CD4-positive, alpha-beta T cell treated with Interleukin-15 for 4 hours (primary cell): ENCODE measurements at regions not wholly inside any gene's neighbourhood (a gene's known extent, or its start where the extent isn't known, plus 50 kb on each side); places are given as distances from the start of the nearest gene placed in this dataset.
"Not testable (repeated sequence)": the region's sequence is repeated elsewhere in the genome, so short reads cannot be mapped to it uniquely, and the experiment has no call there.

Experiments
- DNase-seq: peaks from one replicate; pipeline ENCODE4 v3.0.0-alpha.2; 2020; ENCODE audit warnings: low spot score

DNA sequence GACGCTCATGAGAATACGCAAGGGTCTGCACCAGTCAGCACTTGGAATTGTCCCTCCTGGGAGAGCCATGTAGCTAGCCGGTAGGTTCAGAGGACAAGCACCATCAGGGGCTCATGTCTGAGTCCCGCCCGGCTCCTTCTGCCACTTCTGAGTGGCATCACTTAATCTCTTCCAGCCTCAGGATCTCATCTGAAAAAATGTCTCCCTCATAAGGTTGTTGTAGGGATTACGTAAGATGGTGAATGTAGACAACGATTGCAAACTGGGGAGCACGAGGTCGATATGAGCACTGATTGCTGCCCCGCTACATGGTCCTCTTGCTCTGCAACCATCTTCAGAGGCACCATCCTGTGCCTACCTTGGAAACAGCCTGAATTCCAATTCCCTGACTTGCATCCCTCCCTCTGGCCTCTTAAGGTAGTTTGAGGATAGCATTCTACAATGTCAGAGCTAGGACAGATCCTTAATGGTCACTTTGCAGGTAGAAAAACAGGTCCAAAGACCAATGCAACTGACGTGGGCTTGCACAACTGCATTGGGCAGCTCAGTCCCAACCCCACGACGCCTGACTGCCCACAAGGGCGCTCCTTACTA, 115.8 kb upstream of the TMEM45B start:
- no peak for DNase-seq

DNA sequence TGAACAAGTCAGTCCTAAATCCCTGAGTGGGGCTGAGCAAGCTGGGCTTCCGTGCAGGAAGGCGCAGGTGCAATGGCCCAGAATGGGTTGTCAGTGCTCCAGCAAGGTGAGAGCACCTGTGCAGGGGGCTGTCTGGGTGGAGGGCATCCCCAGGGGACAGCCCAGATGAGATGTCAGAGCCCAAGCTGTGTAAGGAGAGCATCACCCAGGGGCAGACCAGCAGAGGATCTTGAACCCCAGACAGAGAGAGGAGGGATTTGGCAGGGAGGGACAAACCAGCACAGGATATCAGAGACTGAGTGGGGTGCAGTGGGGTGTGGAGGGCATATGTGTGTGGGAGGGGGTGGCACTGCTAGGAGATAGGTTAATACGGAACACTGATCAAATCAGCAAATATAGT, 114.9 kb upstream of the TMEM45B start:
- no peak for DNase-seq

DNA sequence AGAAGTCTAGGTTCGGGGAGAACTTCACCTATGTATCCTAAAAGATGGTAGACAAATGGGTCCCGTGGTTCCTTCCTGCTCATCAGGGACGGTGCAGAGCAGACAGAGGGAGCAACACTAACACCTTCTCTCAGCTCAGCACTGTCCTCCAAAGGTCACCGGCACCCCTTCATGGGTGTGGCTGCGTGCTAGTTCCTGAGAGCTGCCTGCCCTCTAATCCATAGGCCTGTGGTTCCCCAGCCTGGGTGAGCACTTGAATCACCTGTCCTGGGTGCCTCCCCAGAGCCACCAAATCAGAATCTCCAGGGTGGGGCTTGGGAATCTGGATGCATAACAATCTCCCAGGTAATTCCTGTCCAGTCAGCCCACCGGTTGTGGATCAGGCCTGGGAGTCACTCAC, 113.9 kb upstream of the TMEM45B start:
- DNase-seq: no peak

DNA sequence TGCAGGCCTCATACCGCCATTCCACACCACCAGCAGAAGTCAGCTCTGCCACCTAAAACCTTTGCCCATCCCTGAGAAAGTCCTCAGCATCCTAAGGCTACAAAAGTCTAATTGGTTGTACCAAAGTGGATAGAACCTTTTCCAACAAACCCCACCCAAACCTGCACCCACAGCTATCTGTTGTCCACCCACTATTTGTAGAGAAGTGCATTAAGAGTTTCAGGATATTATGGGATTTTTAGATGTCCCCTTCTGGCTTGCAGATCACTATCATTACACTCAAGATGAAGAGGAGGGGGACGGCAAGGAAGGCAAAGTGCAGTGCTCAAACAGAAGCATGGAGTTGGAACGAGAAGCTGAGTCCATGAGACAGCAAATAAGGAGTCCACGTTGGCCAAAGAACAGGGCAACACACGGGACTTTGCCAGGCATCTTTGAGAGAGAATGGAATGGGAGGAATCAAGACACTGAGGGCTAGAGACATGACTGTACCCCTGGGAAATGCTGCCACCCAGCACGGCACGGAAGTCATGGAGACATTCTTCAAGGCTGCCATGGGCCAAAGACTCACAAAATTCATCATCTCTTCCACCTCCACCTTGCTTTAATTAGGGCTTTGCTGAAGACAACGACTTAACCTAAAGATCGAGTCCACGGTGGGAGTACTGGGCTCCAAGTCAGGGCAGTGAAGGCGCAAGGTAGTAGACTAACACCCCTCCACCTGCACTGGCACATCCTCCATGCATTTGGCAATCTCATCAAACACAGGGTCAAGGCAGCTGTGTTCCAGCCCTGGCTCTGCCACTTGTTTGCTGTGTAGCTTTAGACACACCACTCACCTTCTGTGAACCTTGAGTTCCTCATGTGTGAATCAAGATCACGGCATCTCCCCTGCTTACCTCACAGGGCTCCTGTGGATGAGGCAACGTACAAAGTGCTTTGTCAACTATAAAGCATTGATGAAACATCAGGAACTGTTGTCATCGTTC, 112.9 kb upstream of the TMEM45B start:
- no peak for DNase-seq

DNA sequence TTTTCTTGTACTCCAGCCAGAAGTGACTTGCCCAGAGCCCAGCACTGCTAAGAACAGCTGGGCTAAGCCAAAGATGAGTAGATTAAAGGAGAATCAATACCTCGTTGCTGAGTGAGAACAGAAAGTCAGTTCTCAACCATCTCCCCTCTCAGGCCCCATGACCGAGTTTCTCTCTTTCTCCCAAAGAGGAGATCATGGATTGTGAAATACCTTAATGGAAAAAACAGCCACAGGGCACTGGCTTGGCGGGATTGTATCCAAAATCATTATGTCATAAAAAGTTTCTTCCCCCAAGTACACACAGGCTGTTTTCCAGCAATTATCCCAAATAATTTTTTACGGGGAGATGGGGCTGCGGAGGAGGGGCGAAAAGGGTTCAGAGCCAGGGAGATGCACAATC, 111.8 kb upstream of the TMEM45B start:
- DNase-seq: no peak

DNA sequence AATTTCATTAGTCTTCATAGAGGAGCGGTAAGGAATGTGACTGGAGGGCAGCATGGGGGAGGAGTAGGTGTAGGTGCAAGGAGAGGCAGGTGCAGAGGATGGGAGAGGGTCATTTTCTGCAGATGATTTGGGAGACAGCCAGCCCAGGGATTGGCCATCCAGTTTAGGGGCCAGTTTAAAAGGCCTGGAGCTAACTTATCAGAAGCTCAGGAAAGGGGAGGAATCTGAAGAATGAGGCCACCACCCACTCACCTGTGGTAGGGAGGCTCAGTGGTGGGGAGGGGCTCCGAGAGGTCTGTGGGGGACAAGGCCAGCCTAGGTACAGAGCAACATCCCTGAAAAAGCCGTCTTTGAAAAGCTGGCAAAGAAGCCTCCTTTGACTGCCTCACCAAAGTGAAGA, 110.8 kb upstream of the TMEM45B start:
- DNase-seq: no peak

DNA sequence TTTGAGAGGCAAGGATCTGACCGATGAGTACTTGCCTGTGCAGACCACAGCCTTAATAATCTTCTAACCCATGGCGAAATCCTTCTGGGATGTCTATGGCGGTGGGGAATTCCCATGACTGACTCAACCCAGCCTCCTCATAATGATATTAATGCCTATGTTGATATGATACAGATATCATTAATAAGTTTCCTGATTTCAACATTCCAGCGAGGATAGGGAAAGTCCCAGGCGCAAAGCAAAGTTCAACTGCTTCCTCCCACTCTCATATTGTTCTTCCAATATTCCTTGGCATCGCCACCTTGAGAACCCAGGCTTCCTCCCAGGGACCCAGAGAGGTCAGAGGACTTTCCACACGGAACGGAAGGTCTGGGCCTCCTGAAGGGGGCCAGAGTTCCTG, 110.3 kb upstream of the TMEM45B start:
- DNase-seq: no peak

DNA sequence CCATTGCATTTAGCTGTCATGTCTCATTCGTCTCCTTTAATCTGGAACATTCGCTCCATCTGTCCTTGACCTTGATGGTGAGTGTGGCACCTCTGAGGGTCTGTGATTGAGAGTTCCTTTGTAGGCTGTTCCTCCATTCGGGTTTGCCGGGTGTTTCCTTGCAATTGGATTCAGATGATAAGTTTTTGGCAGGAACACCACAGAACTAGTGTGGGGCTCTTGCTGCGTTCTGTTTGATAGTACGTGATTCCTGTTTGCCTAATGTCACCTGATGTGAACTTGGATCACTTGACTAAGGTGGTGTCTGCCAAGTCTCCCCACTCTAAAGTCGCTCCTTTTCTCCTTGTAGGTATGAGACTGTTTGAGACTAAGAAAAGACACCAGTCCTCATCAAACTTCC, 109.7 kb upstream of the TMEM45B start:
- DNase-seq: no peak

DNA sequence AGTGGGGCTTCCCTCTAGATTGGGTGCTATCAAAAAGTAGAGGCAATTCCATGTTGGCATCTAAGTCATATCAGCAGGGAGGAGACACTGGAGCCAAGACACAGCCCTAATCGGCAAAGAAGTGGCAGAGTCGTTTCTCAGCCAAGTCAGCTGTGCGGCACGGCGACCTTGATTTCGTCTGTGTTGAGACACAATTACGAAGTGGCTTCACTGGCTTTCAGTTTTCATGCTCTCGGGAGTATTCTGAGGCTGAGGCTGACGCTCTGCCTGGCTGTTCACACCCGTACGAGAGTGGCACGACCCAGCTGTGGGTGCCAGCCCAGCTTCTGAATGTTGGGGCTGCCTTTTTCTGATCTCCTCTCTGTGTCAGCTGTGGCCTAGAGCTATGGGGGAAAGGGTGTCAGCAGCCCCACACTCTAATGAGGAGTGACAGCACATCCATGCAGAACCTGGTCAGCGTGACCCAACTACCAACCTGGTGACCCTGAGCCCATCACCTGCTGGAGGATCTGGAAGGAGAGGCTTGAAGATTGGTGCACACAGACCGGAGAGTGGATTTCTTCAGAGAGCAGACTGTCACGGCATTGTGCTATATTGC, 105.7 kb upstream of the TMEM45B start:
- DNase-seq: no peak

DNA sequence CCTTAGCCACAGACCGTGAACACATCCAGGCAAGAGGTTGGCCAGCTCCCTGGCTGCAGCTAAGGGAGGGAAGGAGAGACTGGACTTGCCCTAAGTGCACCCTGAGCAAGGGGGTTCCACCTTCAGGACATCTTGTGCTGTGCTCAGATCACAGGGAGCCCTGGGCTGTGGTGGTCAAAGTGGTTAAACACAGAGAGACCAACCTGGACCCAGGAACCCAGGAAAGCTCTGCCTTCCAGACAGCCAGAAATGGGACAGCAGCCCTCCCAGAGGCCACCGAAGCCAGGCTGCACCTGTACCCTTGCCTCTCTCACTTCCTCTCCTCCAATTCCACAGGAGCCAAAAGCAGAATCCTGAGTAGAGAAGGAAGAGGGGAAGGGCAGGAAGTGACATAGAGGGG, 105.2 kb upstream of the TMEM45B start:
- no peak for DNase-seq

DNA sequence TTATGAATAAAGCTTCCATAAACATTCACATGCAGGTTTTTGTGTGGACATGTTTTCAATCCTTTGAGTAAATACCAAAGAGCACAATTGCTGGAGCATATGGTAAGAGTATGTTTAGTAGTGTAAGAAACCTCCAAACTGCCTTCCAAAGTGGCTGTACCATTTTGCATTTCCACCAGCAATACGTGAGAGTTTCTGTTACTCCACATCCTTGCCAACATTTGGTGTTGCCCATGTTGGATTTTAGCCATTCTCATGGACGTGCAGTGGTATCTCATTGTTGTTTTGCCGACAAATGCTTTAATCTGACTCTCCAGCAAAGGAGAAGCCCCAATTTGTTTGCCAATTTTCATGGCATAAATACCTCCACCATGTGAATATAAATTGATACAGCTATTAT, 103.9 kb upstream of the TMEM45B start:
- no peak for DNase-seq

DNA sequence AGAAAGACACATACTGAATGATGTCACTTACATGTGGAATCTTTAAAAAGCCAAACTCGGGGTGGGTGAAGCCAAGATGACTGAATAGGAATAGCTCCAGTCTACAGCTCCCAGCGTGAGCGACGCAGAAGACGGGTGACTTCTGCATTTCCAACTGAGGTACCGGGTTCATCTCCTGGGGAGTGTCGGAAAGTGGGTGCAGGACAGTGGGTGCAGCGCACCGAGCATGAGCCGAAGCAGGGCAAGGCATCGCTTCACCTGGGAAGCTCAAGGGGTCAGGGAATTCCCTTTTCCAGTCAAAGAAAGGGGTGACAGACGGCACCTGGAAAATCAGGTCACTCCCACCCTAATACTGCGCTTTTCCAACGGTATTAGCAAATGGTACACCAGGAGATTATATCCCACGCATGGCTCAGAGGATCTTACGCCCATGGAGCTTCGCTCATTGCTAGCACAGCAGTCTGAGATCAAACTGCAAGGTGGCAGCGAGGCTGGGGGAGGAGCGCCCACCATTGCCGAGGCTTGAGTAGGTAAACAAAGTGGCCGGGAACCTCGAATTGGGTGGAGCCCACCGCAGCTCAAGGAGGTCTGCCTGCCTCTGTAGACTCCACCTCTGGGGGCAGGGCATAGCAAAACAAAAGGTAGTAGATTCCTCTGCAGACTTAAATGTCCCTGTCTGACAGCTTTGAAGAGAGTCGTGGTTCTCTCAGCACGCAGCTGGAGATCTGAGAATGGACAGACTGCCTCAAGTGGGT, 103.0 kb upstream of the TMEM45B start:
- DNase-seq: not testable (repeated sequence)

DNA sequence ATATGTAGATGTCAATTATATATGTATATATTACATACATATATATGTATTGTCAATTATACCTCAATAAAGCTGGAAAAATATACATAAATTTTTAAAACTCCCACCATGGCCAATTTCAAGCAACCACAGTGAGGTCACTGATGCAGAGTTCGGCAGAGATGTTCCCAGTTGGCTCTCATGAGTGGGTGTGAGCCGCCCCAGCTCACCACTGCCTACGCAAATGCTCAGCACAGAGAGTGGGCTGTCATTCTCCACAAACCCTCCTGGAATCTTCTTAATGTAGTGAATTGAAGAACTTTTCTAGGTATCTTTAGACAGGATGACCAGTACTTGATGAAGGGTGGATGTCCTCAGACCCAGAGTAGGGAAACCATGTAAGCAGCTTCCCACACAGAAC, 96.6 kb upstream of the TMEM45B start:
- DNase-seq: no peak

DNA sequence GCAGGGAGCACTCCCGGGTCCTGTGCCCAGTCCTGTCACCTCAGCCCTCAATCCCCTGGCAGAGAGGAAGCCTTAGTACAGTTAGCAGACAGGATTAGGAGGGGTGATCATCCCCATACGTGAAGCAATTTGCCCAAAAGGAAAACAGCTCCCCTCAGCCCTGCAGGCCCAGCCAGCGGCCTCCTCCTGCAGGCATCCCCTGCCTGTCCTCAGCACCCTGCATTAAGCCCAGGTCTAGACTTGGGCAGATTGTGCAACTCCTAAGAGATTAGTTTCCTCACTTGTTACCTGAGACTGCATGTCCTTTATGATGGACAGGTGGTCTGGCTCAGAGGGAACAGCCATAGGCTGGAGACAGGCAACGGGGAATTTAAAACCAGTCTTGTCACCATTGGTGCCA, 95.5 kb upstream of the TMEM45B start:
- DNase-seq: no peak

DNA sequence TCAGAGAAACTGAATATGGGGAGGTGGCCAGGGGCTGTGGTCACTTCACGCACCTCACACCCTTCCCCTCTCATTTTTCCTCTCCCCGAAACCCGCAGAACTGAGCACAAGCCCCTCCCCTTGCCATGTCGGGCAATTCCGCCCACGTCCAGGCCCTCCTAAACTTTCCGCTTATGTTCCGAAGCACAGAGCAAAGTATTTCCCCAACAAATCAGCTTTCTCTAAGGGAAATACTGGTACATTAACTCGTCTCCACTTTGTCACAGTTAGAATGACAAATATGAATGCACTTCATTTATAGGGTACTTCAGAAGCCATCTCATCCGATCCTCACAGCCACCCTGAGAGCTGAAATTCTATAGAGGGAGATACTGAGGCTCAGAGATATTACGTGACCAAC, 94.7 kb upstream of the TMEM45B start:
- DNase-seq: no peak

DNA sequence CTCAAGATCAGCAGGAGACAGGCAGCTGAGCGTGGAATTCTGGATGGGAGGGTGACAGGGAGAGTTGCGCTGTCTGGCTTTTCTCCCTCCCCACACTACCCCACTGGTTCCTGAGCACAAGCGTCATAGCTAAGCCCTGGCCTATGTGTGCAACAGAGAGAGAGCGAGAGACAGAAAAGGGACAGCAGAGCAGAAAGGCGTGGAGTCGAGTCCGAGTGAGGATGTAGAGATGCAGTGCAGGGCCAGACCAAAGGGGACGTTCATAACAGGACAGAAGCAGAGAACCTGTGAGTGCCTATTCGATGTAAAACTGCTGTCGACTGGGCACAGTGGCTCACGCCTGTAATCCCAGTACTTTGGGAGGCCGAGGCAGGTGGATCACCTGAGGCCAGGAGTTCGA, 94.0 kb upstream of the TMEM45B start:
- no peak for DNase-seq

DNA sequence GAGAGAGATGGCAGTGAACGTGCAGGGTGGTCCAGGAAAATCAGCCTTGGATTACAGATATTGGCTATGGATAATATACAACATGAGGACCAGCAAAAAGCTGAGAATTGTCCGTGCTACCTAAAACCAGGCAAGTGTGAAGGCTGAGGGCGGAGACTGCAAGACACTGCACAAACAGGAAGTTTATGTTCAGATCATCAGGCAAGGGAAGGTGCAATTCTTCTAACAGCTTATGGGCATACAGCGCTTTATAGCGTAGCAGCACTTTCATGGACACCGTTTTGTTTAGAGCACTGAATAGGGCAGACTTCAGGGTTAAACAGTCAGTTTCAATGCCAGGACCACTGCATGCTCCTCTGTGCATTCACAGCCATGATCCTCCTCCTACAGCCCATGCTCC, 93.1 kb upstream of the TMEM45B start:
- no peak for DNase-seq

DNA sequence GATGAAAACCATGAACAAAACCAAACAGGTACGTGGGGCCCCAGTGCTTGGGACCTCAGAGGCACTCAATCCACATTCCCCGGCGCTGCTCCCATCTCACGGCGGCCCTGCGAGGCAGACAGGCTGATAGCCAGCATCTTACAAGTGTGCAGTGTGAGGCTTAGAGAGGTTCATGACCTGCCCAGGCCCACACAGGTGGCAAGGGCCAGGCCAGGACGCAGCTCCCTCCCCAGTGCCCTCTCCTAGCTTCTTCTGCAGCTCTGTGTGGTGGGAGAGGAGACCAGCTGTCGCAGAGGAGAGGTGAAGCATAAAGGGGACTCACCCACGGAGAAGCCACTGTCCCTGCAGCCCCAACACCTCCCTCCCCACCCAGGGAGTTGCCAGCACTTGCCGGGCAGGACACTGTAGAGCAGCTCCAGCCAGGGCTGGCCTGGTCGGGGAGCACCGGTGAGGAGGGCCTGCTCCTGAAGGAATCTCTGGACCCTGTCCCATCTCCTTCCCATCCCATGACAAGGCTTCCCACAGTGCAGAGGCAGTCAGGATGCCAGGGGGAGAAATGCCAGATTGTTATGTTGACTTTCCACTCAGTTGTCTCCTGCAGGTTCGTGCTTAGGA, 92.4 kb upstream of the TMEM45B start:
- DNase-seq: no peak

DNA sequence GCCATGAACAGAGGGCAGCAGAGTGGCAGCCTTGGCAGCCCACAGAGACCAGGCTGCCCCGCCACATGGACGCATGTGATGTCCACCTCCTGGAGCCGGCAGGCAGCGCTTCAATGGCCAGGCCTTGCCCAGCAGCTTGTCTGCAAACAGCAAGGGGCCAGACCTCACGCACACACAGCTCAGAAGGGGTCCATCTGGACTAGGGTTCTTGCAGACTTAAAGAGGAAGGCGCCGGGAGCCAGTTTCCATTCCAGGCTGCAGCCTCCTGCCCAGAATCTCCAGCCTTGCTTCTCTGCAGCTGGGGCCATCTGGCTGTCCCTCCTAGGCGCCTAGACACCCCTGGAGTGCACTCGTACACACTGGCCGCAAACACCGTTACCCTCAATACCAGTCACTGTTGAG, 91.9 kb upstream of the TMEM45B start:
- no peak for DNase-seq

DNA sequence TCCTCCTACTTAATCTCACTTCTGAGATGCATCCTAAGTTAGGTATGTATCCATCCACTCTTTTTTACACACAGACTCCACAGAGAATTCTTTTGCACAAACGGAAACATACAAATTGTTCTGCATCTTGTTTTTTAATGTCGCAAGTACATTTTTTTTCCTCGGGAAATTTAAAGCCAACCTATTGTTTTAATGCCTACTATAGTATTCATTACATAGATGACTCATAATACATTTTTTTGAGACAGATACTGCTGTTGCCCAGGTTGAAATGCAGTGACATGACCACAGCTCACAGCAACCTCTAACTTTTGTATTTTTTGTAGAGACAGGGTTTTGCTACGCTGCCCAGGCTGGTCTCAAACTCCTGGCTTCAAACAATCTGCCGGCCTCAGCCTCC, 90.8 kb upstream of the TMEM45B start:
- DNase-seq: no peak

DNA sequence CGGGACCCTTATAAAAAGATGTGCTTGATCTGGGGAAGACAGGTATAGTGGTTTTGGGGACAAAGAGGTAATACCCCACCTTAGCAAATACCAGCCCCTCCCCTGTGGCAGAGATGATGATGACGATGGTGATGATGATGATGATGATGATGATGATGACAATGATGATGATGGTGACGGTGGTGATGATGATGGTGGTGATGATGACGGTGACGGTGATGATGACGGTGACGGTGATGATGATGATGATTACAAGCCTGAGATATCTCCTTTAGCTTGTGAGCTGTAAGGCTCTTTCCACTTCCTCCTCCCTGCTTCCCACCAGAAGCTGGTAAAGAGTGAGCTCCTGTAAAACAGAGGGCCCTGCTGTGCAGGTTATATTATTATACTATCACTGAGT, 89.5 kb upstream of the TMEM45B start:
- no peak for DNase-seq

DNA sequence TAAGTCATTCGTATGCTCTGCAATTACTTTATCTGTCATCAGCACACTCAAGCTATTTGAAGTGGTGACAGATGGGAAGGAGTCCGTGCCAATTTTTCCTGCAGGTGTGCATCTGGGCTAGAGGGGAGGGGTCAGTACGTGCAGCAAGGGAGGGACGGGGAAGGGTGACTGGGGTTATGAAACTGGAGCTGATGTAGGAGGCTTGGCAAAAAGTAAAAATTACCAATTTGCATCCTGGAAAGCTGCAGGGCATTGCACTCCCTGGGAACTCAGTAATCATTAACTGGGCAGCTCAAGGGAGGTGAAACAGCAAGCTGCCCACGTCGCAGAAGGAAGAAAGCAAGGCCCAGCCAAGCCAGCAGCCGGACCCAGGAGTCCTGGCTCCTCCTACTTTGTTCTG, 87.1 kb upstream of the TMEM45B start:
- DNase-seq: no peak
